ENCODE measurements at regions not wholly inside any gene's neighbourhood (a gene's known extent, or its start where the extent isn't known, plus 50 kb on each side); places are given as distances from the start of the nearest gene placed in this dataset.

GRCh38 chrX:51024106-51024696, 113.7 kb downstream of the BMP15 start:
- Histone ChIP-seq H3K4me1 (no peaks in the 10 kb centered on the region), H3K36me3 (no peaks in the 10 kb centered on the region), H3K9me3 (no peaks in the 10 kb centered on the region), H3K27ac (no peak overlapping the region), H3K27me3 (no peaks in the 10 kb centered on the region), H3K4me3 (no peak overlapping the region)
- intact Hi-C loops (cut with DNase I): no loop called here
- DNase-seq: no peak
- ATAC-seq: no peak
- no peak for TF ChIP-seq CTCF (IDR thresholded peaks at IDR 0.05)

- TF ChIP-seq CTCF (IDR thresholded peaks at IDR 0.05): no peak
Observed at GRCh38 chrX:51026862-51027261, 116.3 kb downstream of the BMP15 start.

GRCh38 chrX:51035746-51036145, 125.2 kb downstream of the BMP15 start:
- no peaks in the 10 kb centered on the region for H3K9me3 ChIP-seq
- ATAC-seq (no peak), DNase-seq (no peak)
- H3K4me3 ChIP-seq: no peak overlapping the region
- intact Hi-C loops (cut with DNase I): no loop called here
- no peak for TF ChIP-seq CTCF (IDR thresholded peaks at IDR 0.05)
- H3K27ac ChIP-seq: no peak overlapping the region
- no peaks in the 10 kb centered on the region for H3K27me3 ChIP-seq
- H3K4me1 ChIP-seq: no peaks in the 10 kb centered on the region
- no peaks in the 10 kb centered on the region for H3K36me3 ChIP-seq

More at GRCh38 chrX:51026862-51027261, 116.3 kb downstream of the BMP15 start:
- no peaks in the 10 kb centered on the region for H3K9me3 ChIP-seq
- no peak overlapping the region for H3K27ac ChIP-seq
- no peaks in the 10 kb centered on the region for H3K27me3 ChIP-seq
- DNase-seq (no peak), ATAC-seq (no peak)
- no peaks in the 10 kb centered on the region for H3K36me3 ChIP-seq
- H3K4me3 ChIP-seq: no peak overlapping the region
- intact Hi-C loops (cut with DNase I): no loop called here
- no peaks in the 10 kb centered on the region for H3K4me1 ChIP-seq

GRCh38 chrX:51047950-51048349, 137.4 kb downstream of the BMP15 start:
- H3K4me3 ChIP-seq: no peak overlapping the region
- no peaks in the 10 kb centered on the region for H3K27me3 ChIP-seq
- H3K4me1 ChIP-seq: no peaks in the 10 kb centered on the region
- H3K9me3 ChIP-seq: no peaks in the 10 kb centered on the region
- DNase-seq (no peak), ATAC-seq (no peak)
- H3K27ac ChIP-seq: no peak overlapping the region
- no peak for TF ChIP-seq CTCF (IDR thresholded peaks at IDR 0.05)
- intact Hi-C loops (cut with DNase I): no loop called here
- H3K36me3 ChIP-seq: no peaks in the 10 kb centered on the region

- intact Hi-C loops (cut with DNase I): no loop called here
- H3K4me1 ChIP-seq: no peaks in the 10 kb centered on the region
- DNase-seq: no peak
- no peaks in the 10 kb centered on the region for H3K9me3 ChIP-seq
- H3K27me3 ChIP-seq: no peaks in the 10 kb centered on the region
- no peaks in the 10 kb centered on the region for H3K36me3 ChIP-seq
- ATAC-seq: no peak
- TF ChIP-seq CTCF (IDR thresholded peaks at IDR 0.05): no peak
- no peak overlapping the region for H3K4me3 ChIP-seq
- no peak overlapping the region for H3K27ac ChIP-seq
Observed at GRCh38 chrX:51053741-51054140, 143.2 kb downstream of the BMP15 start.
